OCI-LY1 (cell line): ENCODE measurements at regions not wholly inside any gene's neighbourhood (a gene's known extent, or its start where the extent isn't known, plus 50 kb on each side); places are given as distances from the start of the nearest gene placed in this dataset.

Experiments
- H2AFZ ChIP-seq: fragments of 200-600 bp; sonication (generic), shearing (Covaris generic); 2 replicates; pipeline ENCODE4 v1.6.0; 2014; ENCODE audit warnings: antibody characterized with exemption, mild to moderate bottlenecking, low read length
- H3F3A ChIP-seq: fragments of 200-600 bp; sonication (generic), shearing (Covaris generic); 2 replicates; pipeline ENCODE4 v1.6.0; 2014; ENCODE audit warnings: mild to moderate bottlenecking, antibody characterized with exemption, low read length, moderate library complexity; ENCODE audit not compliant: insufficient read depth
- H3K27ac ChIP-seq: fragments of 200-600 bp; sonication (generic); 2 replicates; pipeline ENCODE4 v1.5.1; 2014; ENCODE audit warnings: low read length, mixed run types, mild to moderate bottlenecking, low read depth; ENCODE audit not compliant: poor library complexity, severe bottlenecking
- H3K27me3 ChIP-seq: fragments of 200-600 bp; sonication (generic); 2 replicates; pipeline ENCODE4 v1.6.0; 2014; ENCODE audit warnings: antibody characterized with exemption, mild to moderate bottlenecking, low read length, moderate library complexity; ENCODE audit not compliant: insufficient read depth
- H3K36me3 ChIP-seq: fragments of 200-600 bp; sonication (generic); 2 replicates; pipeline ENCODE4 v1.6.1; 2014; ENCODE audit warnings: mild to moderate bottlenecking, antibody characterized with exemption, low read length, moderate library complexity, mixed read lengths; ENCODE audit not compliant: insufficient read depth
- H3K4me1 ChIP-seq: fragments of 200-600 bp; sonication (generic); 2 replicates; pipeline ENCODE4 v1.5.1; 2014; ENCODE audit warnings: mild to moderate bottlenecking, low read length, moderate library complexity; ENCODE audit not compliant: insufficient read depth, severe bottlenecking
- H3K4me2 ChIP-seq: fragments of 200-600 bp; sonication (generic), shearing (Covaris generic); 2 replicates; pipeline ENCODE4 v1.6.1; 2014; ENCODE audit warnings: low read length
- H3K4me3 ChIP-seq: fragments of 200-600 bp; sonication (generic); 2 replicates; pipeline ENCODE4 v1.5.1; 2014; ENCODE audit warnings: low read length, low read depth, mild to moderate bottlenecking, mixed read lengths; ENCODE audit not compliant: poor library complexity, severe bottlenecking
- H3K79me2 ChIP-seq: fragments of 200-600 bp; shearing (Covaris generic); 2 replicates; pipeline ENCODE4 v1.6.1; 2016; ENCODE audit warnings: mixed run types, low read length, mixed read lengths; ENCODE audit not compliant: insufficient read depth
- H3K9ac ChIP-seq: fragments of 200-600 bp; sonication (generic), shearing (Covaris generic); 2 replicates; pipeline ENCODE4 v1.6.1; 2014; ENCODE audit warnings: mild to moderate bottlenecking, low read length, mixed read lengths
- H3K9me2 ChIP-seq: fragments of 200-600 bp; sonication (generic), shearing (Covaris generic); 2 replicates; pipeline ENCODE4 v1.6.1; 2014; ENCODE audit warnings: low read depth, mild to moderate bottlenecking, low read length, mixed read lengths
- H3K9me3 ChIP-seq: fragments of 200-600 bp; shearing (Covaris generic); 2 replicates; pipeline ENCODE4 v1.6.1; 2014; ENCODE audit warnings: low read length, mixed read lengths
- H4K20me1 ChIP-seq: fragments of 200-600 bp; sonication (generic), shearing (Covaris generic); 2 replicates; pipeline ENCODE4 v1.6.0; 2016; ENCODE audit warnings: mild to moderate bottlenecking, low read length; ENCODE audit not compliant: insufficient read depth
- EZH2 ChIP-seq: fragments of 200-600 bp; sonication (generic), shearing (Covaris generic); IDR thresholded peaks from 2 replicates; pipeline ENCODE4 v1.8.0; 2017; ENCODE audit warnings: borderline replicate concordance, mixed run types, mild to moderate bottlenecking, antibody characterized with exemption, low read length, moderate library complexity, mixed read lengths
- TF ChIP-seq, protein P1 (sequence below): fragments of 200-600 bp; sonication (generic), shearing (Covaris generic); IDR thresholded peaks from 2 replicates; pipeline ENCODE4 v1.5.1; 2017; ENCODE audit warnings: mild to moderate bottlenecking, antibody characterized with exemption, low read length, moderate library complexity, mixed read lengths

DNA sequence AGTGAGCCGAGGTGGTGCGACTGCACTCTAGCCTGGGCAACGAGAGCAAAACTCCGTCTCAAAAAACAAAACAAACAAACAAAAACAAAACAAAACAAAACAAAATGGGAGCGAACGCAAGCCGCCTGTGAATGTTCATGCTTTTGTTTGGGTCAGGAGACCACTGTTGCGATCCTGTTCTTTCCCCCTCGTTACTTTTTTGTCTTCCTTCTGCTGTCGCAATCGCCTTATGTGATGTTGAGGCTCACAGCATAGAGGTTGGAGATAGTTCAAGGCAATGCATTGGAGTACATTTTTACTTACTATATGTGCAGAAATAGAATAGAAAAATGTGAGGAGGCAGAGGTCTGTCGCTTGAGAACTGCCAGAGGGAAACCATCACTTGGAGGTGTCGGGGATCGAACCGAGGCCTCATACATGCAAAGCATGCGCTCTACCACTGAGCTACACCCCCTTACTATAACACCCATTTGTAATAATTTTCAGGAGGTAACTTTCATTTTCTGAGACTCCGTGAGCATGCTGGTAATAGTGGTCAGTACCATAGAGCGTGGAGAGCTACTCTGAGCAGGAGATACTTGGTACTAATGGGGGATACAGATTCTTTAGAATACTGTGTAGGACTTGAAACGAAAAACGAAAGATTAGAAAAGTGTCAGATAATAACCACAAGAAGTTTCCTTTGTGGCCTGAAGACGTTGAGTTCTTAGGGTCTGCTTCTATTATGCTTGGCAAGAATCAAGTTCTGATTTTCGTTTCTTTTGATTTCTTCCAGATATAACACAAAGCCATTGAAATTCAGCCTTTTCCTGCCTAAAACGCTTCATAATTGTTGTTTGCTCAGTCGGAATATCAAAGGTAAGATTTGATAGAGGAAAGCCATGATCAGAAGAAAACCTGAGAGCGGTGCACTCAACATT lies 121.1 kb downstream of the TRIM27 start:
- Histone ChIP-seq H3K4me1 (no peaks in the 10 kb centered on the region), H3K4me2 (no peak overlapping the region), H3K27ac (no peak overlapping the region), H3K79me2 (no peaks in the 10 kb centered on the region), H2AFZ (no peak overlapping the region), H3K9me2 (no peaks in the 10 kb centered on the region), H3F3A (no peaks in the 10 kb centered on the region), H3K9me3 (no peaks in the 10 kb centered on the region), H3K27me3 (no peaks in the 10 kb centered on the region), H3K4me3 (no peak overlapping the region), H3K36me3 (no peaks in the 10 kb centered on the region), H3K9ac (no peak overlapping the region), H4K20me1 (no peaks in the 10 kb centered on the region)
- no peak for TF ChIP-seq EZH2
- TF ChIP-seq, protein P1, sequence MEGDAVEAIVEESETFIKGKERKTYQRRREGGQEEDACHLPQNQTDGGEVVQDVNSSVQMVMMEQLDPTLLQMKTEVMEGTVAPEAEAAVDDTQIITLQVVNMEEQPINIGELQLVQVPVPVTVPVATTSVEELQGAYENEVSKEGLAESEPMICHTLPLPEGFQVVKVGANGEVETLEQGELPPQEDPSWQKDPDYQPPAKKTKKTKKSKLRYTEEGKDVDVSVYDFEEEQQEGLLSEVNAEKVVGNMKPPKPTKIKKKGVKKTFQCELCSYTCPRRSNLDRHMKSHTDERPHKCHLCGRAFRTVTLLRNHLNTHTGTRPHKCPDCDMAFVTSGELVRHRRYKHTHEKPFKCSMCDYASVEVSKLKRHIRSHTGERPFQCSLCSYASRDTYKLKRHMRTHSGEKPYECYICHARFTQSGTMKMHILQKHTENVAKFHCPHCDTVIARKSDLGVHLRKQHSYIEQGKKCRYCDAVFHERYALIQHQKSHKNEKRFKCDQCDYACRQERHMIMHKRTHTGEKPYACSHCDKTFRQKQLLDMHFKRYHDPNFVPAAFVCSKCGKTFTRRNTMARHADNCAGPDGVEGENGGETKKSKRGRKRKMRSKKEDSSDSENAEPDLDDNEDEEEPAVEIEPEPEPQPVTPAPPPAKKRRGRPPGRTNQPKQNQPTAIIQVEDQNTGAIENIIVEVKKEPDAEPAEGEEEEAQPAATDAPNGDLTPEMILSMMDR, result no peak

DNA sequence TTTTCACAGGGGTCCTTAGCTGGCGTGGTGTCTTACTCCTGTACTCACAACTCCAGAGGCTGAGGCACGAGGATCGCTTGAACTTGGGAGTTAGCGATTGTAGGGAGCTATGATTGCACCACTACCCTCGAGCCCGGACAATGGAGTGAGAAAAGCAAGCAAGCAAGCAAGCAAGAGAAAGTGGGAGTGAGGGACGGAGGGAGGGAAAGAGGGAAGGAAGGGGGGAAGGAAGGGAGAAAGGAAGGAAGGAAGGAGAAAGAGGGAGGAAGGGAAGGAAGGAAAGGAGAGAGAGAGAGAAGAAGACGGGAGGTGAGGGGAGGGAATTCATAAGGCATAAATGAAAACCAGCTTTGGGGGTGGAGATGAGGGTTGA lies 120.5 kb downstream of the TRIM27 start:
- no peak overlapping the region for H3K9ac ChIP-seq
- no peaks in the 10 kb centered on the region for H3K4me1 ChIP-seq
- H3K4me3 ChIP-seq, result no peak overlapping the region
- H2AFZ ChIP-seq, result no peak overlapping the region
- H3K4me2 ChIP-seq, result no peak overlapping the region
- H3K9me2 ChIP-seq, result no peaks in the 10 kb centered on the region
- no peak overlapping the region for H3K27ac ChIP-seq
- H3K79me2 ChIP-seq, result no peaks in the 10 kb centered on the region
- no peaks in the 10 kb centered on the region for H3K27me3 ChIP-seq
- no peaks in the 10 kb centered on the region for H3K36me3 ChIP-seq
- H3K9me3 ChIP-seq, result no peaks in the 10 kb centered on the region
- no peaks in the 10 kb centered on the region for H4K20me1 ChIP-seq
- TF ChIP-seq EZH2, result no peak
- TF ChIP-seq, protein P1, result no peak
- H3F3A ChIP-seq, result no peaks in the 10 kb centered on the region

DNA sequence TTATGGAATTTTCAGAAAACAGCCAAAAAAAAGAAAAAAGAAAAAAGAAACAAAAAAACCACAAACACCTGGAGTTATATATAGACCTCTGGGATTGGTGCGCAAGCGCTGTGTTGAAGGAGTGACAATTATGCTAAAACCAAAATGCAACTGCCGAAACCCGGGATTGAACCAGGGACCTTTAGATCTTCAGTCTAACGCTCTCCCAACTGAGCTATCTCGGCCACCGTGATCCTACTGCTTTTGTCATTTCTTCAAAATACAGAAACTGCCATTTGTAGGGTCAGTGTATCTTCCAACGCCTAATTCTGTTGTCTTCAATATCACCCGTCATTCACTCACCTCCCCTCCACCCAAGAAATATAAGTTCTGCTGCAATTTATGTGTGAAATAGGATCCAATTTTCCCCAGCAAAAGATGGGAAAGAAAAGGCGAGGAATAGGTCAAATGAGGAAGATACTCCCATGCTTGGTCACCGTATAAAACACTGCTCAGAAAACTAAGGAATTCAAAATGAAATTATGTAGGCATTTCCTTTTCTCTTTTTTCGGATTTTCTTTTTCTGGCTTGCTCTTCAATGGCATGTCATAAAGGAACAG lies 116.0 kb downstream of the TRIM27 start:
- H3K79me2 ChIP-seq, result no peaks in the 10 kb centered on the region
- no peak for TF ChIP-seq EZH2
- TF ChIP-seq, protein P1, result no peak
- H3K4me2 ChIP-seq, result peak overlapping the region; percentile 59

More for the DNA sequence above, 116.0 kb downstream of the TRIM27 start:
- Histone ChIP-seq H3F3A (no peaks in the 10 kb centered on the region), H3K27me3 (no peaks in the 10 kb centered on the region; the same call in 1 of the 2 replicates), H3K36me3 (no peaks in the 10 kb centered on the region), H3K9me2 (no peaks in the 10 kb centered on the region), H3K9ac (no peak overlapping the region), H3K9me3 (no peaks in the 10 kb centered on the region), H4K20me1 (no peaks in the 10 kb centered on the region), H2AFZ (no peak overlapping the region), H3K4me3 (peak overlapping the region; percentile 27), H3K4me1 (no peaks in the 10 kb centered on the region), H3K27ac (no peak overlapping the region)
